Mesothelial cell of epicardium (in vitro differentiated cells): ENCODE measurements at regions not wholly inside any gene's neighbourhood (a gene's known extent, or its start where the extent isn't known, plus 50 kb on each side); places are given as distances from the start of the nearest gene placed in this dataset.

ENCODE experiments used
- DNase-seq, 2 experiments: peaks; one replicate each; pipeline ENCODE4 v3.0.0; 2021; ENCODE audit warnings: low spot score in 2 of 2; ENCODE audit not compliant: unreplicated experiment in 2 of 2
- H3K27ac Mint-ChIP-seq: 2 replicates; pipeline ENCODE4 v1.8.0; 2021; ENCODE audit warnings: mixed read lengths
- H3K27me3 Mint-ChIP-seq: 2 replicates; pipeline ENCODE4 v1.8.0; 2021; ENCODE audit warnings: low read depth, mixed read lengths
- H3K36me3 Mint-ChIP-seq: 2 replicates; pipeline ENCODE4 v1.8.0; 2021; ENCODE audit warnings: mixed read lengths
- H3K4me1 Mint-ChIP-seq: 2 replicates; pipeline ENCODE4 v1.8.0; 2021; ENCODE audit warnings: mixed read lengths
- H3K4me3 Mint-ChIP-seq: 2 replicates; pipeline ENCODE4 v1.8.0; 2021; ENCODE audit warnings: mild to moderate bottlenecking, moderate library complexity, mixed read lengths
- H3K9me3 Mint-ChIP-seq: 2 replicates; pipeline ENCODE4 v1.8.0; 2021; ENCODE audit warnings: mixed read lengths
- TF ChIP-seq, protein P1 (sequence below): fragments of 200-600 bp; sonication (generic); IDR thresholded peaks from one replicate; pipeline ENCODE4 v1.5.0; 2021; ENCODE audit warnings: antibody characterized with exemption; ENCODE audit not compliant: unreplicated experiment

- TF ChIP-seq, protein P1, sequence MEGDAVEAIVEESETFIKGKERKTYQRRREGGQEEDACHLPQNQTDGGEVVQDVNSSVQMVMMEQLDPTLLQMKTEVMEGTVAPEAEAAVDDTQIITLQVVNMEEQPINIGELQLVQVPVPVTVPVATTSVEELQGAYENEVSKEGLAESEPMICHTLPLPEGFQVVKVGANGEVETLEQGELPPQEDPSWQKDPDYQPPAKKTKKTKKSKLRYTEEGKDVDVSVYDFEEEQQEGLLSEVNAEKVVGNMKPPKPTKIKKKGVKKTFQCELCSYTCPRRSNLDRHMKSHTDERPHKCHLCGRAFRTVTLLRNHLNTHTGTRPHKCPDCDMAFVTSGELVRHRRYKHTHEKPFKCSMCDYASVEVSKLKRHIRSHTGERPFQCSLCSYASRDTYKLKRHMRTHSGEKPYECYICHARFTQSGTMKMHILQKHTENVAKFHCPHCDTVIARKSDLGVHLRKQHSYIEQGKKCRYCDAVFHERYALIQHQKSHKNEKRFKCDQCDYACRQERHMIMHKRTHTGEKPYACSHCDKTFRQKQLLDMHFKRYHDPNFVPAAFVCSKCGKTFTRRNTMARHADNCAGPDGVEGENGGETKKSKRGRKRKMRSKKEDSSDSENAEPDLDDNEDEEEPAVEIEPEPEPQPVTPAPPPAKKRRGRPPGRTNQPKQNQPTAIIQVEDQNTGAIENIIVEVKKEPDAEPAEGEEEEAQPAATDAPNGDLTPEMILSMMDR: no peak
- H3K4me3 Mint-ChIP-seq: no peak overlapping the region
Measured at GRCh38 chr10:37563107-37563714, 294.2 kb downstream of the ZNF248 start.

DNA sequence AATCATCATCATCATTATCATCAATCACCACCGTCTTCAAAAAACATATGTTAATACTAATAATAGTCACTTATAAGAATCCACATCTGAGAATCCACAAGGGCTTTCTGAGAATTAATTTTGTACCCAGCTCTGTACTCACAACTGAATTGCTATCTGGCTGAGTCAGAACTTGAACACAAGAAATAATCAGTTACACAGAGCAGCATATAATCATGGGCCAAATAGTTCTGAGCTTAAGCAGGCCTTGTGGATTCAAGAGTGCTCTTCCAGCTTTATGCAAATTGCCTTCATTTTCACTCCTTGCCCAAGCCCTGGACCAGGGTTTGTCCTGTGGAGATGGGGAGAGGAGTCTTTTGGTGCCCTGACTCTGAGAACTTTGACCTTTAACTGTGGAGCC is 304.5 kb downstream of the ZNF248 start:
- Mint-ChIP-seq H3K27me3 (no peaks in the 10 kb centered on the region), H3K27ac (no peak overlapping the region), H3K9me3 (peaks cover 65% of the 10 kb centered on the region), H3K4me3 (no peak overlapping the region), H3K36me3 (no peaks in the 10 kb centered on the region), H3K4me1 (no peaks in the 10 kb centered on the region)
- TF ChIP-seq, protein P1: no peak
- DNase-seq: no peak

More at GRCh38 chr10:37563107-37563714, 294.2 kb downstream of the ZNF248 start:
- DNase-seq: no peak
- no peaks in the 10 kb centered on the region for H3K4me1 Mint-ChIP-seq
- H3K9me3 Mint-ChIP-seq: peaks cover 65% of the 10 kb centered on the region
- H3K27me3 Mint-ChIP-seq: no peaks in the 10 kb centered on the region
- H3K27ac Mint-ChIP-seq: no peak overlapping the region
- no peaks in the 10 kb centered on the region for H3K36me3 Mint-ChIP-seq

DNA sequence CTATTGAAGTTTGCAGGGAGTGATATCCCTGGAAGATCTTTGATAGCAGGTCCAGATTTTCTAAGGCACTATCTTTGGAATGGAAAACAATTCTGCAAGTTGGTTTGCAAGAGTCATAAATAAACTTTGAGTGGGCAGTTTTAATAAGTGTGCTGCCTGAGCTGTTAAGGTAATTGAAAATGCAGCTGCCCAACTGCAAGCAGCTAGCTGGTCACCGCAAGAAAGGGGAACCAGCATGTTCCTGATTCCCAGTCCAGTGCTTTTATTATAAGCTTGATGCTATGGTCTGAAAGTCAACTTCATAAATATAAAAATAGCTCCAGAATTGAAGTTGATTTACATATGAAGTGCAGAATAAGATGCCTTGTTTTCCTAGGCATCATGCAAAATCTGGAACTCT is 308.4 kb downstream of the ZNF248 start:
- Mint-ChIP-seq H3K27ac (no peak overlapping the region), H3K4me1 (no peaks in the 10 kb centered on the region), H3K36me3 (peaks cover 2% of the 10 kb centered on the region), H3K4me3 (no peak overlapping the region), H3K9me3 (peaks cover 60% of the 10 kb centered on the region), H3K27me3 (no peaks in the 10 kb centered on the region)
- TF ChIP-seq, protein P1: no peak
- no peak for DNase-seq

DNA sequence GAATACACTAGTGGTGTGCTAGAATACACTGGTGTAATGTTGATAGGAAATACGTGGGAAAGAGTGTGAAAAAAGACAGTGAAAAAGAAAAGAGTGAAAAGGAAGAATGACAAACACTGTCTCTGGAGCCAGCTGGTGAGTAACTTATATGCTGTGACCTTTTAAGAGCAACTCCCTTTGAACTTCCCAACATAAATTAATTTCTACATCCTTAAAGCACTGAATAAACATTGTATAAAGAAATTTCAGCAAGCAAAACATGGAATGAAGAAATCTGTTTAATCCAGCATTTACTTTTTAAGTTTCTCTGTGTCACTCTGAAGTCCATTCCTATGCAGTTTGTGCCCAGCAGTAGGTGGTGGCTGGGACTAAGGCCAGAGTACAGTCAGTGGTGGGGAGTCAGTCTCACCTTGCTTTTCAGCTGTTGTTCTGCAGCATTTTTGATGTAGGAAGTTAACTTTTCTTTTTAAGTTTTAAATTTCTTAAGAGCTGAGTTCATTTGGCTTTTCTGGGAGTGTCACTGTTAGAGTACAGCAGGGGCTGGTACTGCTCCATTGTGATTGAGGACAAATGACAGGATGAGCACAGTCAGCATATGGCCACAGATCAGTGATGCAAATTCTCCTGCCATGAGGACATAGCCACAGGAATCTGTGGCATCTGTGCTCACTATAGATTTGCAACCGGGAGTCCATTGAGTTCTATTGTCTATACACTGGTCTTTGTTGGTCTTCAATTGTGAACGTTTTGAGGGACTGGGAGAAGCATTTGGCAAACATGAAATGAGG is 321.8 kb downstream of the ZNF248 start:
- Mint-ChIP-seq H3K36me3 (peaks cover 2% of the 10 kb centered on the region), H3K4me3 (no peak overlapping the region), H3K9me3 (peaks cover 74% of the 10 kb centered on the region), H3K27me3 (no peaks in the 10 kb centered on the region), H3K27ac (no peak overlapping the region), H3K4me1 (no peaks in the 10 kb centered on the region)
- TF ChIP-seq, protein P1: no peak
- no peak for DNase-seq

- Mint-ChIP-seq H3K9me3 (peaks cover 79% of the 10 kb centered on the region), H3K27ac (no peak overlapping the region), H3K4me1 (no peaks in the 10 kb centered on the region), H3K36me3 (peaks cover 2% of the 10 kb centered on the region), H3K27me3 (no peaks in the 10 kb centered on the region), H3K4me3 (no peak overlapping the region)
- no peak for DNase-seq
- TF ChIP-seq, protein P1: no peak
Measured at GRCh38 chr10:37534166-37534565, 323.2 kb downstream of the ZNF248 start.
